HepG2 (cell line): ENCODE measurements at regions not wholly inside any gene's neighbourhood (a gene's known extent, or its start where the extent isn't known, plus 50 kb on each side); places are given as distances from the start of the nearest gene placed in this dataset.

Experiments
- ATAC-seq: fragments of 200-7000 bp; cut with Tn5 transposase; 3 replicates; pipeline ENCODE4 v1.9.1; 2020; ENCODE audit warnings: mild to moderate bottlenecking, moderate library complexity
- BruUV-seq: library from RNA; stranded (reverse); fragments of 400-500 nt; replicated peaks from 2 replicates; lab custom pipeline; 2021; lab: Mats Ljungman, UMichigan
- CTCF ChIA-PET: fragments of 300-600 bp; formaldehyde crosslinking; extraction: SDS; loops from one replicate; lab custom pipeline; 2021; ENCODE audit warnings: low total read pairs, inconsistent platforms, low intra/inter-chr PET ratio; lab: Yijun Ruan, JAX
- POLR2A ChIA-PET: fragments of 350-600 bp; sonication (Branson Sonifier 250); formaldehyde crosslinking; loops from one replicate; lab custom pipeline; 2020; ENCODE audit warnings: antibody characterized with exemption, inconsistent platforms; lab: Yijun Ruan, JAX
- DNase-seq: peaks from one replicate; pipeline ENCODE4 v3.0.0-alpha.2; 2015; ENCODE audit warnings: low spot score
- FAIRE-seq: peaks from 3 replicates; lab custom pipeline; 2011; peaks lifted over from hg19 to GRCh38; lab: Jason Lieb, UNC
- H2AFZ ChIP-seq: one replicate; pipeline ENCODE4 v1.6.1; 2011; ENCODE audit warnings: low read length, inconsistent platforms
- H3K27ac ChIP-seq: fragments of 300-600 bp; 3 replicates; pipeline ENCODE4 v1.8.0; 2011; ENCODE audit warnings: mixed run types, mild to moderate bottlenecking, mixed read lengths, low read length, inconsistent platforms; ENCODE audit not compliant: insufficient read depth; ENCODE audit errors: extremely low read length
- H3K27me3 ChIP-seq, 2 experiments: fragments of 200-600 bp in 1 of 2; 2 replicates in 1 of 2; 3 replicates in 1 of 2; pipeline versions ENCODE4 v1.6.0 to v1.8.0; 2011; ENCODE audit warnings: low read length in 2 of 2, mild to moderate bottlenecking in 2 of 2, moderate library complexity in 2 of 2, inconsistent platforms in 1 of 2; ENCODE audit not compliant: insufficient read depth in 2 of 2, control insufficient read depth in 1 of 2
- H3K36me3 ChIP-seq, 2 experiments: fragments of 200-600 bp in 1 of 2; replicated peaks in 1 of 2; 2 replicates in 1 of 2; 3 replicates in 1 of 2; pipeline versions ENCODE4 v1.5.1 to v1.8.0; 2011; ENCODE audit warnings: low read length in 2 of 2, inconsistent platforms in 1 of 2; ENCODE audit not compliant: insufficient read depth in 2 of 2, control insufficient read depth in 1 of 2
- H3K4me1 ChIP-seq: 2 replicates; pipeline ENCODE4 v1.5.1; 2012; ENCODE audit warnings: low read length, inconsistent platforms; ENCODE audit not compliant: insufficient read depth
- H3K4me2 ChIP-seq: 2 replicates; pipeline ENCODE4 v1.6.0; 2011; ENCODE audit warnings: low read depth, low read length, inconsistent platforms
- H3K4me3 ChIP-seq, 3 experiments: fragments of 200-600 bp in 1 of 3; sonication (generic), shearing (Covaris generic) in 1 of 3; replicated peaks in 1 of 3; 2 replicates each; pipeline ENCODE4 v1.5.1; 2011 to 2016; ENCODE audit warnings: low read length in 3 of 3, inconsistent platforms in 2 of 3, low read depth in 2 of 3, mild to moderate bottlenecking in 2 of 3, control low read depth in 1 of 3, mixed read lengths in 1 of 3; ENCODE audit not compliant: insufficient read depth in 1 of 3
- H3K79me2 ChIP-seq: one replicate; pipeline ENCODE4 v1.6.1; 2011; ENCODE audit warnings: low read length, inconsistent platforms; ENCODE audit not compliant: insufficient read depth
- H3K9ac ChIP-seq: 2 replicates; pipeline ENCODE4 v1.6.0; 2011; ENCODE audit warnings: mild to moderate bottlenecking, low read depth, low read length, inconsistent platforms; ENCODE audit not compliant: insufficient read depth
- H3K9me3 ChIP-seq: 2 replicates; pipeline ENCODE4 v1.5.1; 2012; ENCODE audit warnings: mild to moderate bottlenecking, low read length
- H4K20me1 ChIP-seq: 2 replicates; pipeline ENCODE4 v1.6.0; 2011; ENCODE audit warnings: inconsistent platforms, mild to moderate bottlenecking, low read length, moderate library complexity; ENCODE audit not compliant: insufficient read depth
- AGO1 ChIP-seq: fragments of 200-400 bp; formaldehyde crosslinking; IDR thresholded peaks from 2 replicates; pipeline ENCODE4 v1.6.1; 2017; ENCODE audit warnings: mild to moderate bottlenecking, low read depth, low read length, moderate library complexity; ENCODE audit not compliant: poor library complexity, severe bottlenecking
- AGO2 ChIP-seq: fragments of 200-400 bp; formaldehyde crosslinking; optimal IDR thresholded peaks from 2 replicates; pipeline ENCODE3; 2017; ENCODE audit warnings: mild to moderate bottlenecking, low read depth, low read length, moderate library complexity
- CBFB ChIP-seq: sonication (generic); formaldehyde crosslinking; IDR thresholded peaks from 2 replicates; pipeline ENCODE4 v1.4.0; 2020; ENCODE audit warnings: missing genetic modification reagents
- JDP2 ChIP-seq: sonication (generic); formaldehyde crosslinking; IDR thresholded peaks from 2 replicates; pipeline ENCODE4 v1.8.1; 2022; ENCODE audit warnings: missing genetic modification reagents, borderline replicate concordance
- LRRFIP1 ChIP-seq: sonication (generic); formaldehyde crosslinking; conservative IDR thresholded peaks from 2 replicates; pipeline ENCODE4 v1.4.0; 2020; ENCODE audit warnings: missing genetic modification reagents
- RARA ChIP-seq: IDR thresholded peaks from 2 replicates; pipeline ENCODE4 v1.6.1; 2016; ENCODE audit warnings: missing genetic modification reagents, missing compliant biosample characterization
- TARDBP ChIP-seq: sonication (generic); formaldehyde crosslinking; IDR thresholded peaks from 2 replicates; pipeline ENCODE4 v1.8.0; 2022; ENCODE audit warnings: mild to moderate bottlenecking, missing genetic modification reagents
- TGIF2 ChIP-seq: IDR thresholded peaks from 2 replicates; pipeline ENCODE4 v1.6.1; 2016; ENCODE audit warnings: control low read depth, missing compliant biosample characterization
- ZMYM4 ChIP-seq: sonication (generic); formaldehyde crosslinking; IDR thresholded peaks from 2 replicates; pipeline ENCODE4 v1.8.1; 2023; ENCODE audit warnings: mild to moderate bottlenecking, missing genetic modification reagents
- ZNF263 ChIP-seq: sonication (generic); formaldehyde crosslinking; IDR thresholded peaks from 2 replicates; pipeline ENCODE4 v1.4.0; 2020; ENCODE audit warnings: missing genetic modification reagents
- ZNF3 ChIP-seq: IDR thresholded peaks from 2 replicates; pipeline ENCODE4 v1.7.0; 2017; ENCODE audit warnings: inconsistent platforms
- ZNF644 ChIP-seq: IDR thresholded peaks from 2 replicates; pipeline ENCODE4 v1.6.1; 2016; ENCODE audit warnings: low read depth
- ZNF703 ChIP-seq: sonication (generic); formaldehyde crosslinking; IDR thresholded peaks from 2 replicates; pipeline ENCODE4 v1.5.1; 2020; ENCODE audit warnings: missing genetic modification reagents, mild to moderate bottlenecking, moderate library complexity, borderline replicate concordance
- ZSCAN29 ChIP-seq: sonication (generic); formaldehyde crosslinking; conservative IDR thresholded peaks from 2 replicates; pipeline ENCODE4 v1.4.0; 2020; ENCODE audit warnings: mild to moderate bottlenecking, missing genetic modification reagents
- WGBS: methylation state at CpG from one replicate; pipeline ENCODE4 v1.1.6; 2017; ENCODE audit warnings: low lambda C conversion rate; 5-methylcytosine and 5-hydroxymethylcytosine counted together
- in situ Hi-C: cut with HindIII; loops from 2 replicates; pipeline ENCODE4 v1.10.0; 2017; ENCODE audit warnings: low pct_unique_long_range_greater_than_20kb; ENCODE audit not compliant: extremely low pct_ligation_motif_present
- intact Hi-C: fragments of 100-400 bp; cut with micrococcal nuclease; formaldehyde crosslinking; loops from one replicate; pipeline ENCODE4 v1.10.0; 2022; ENCODE audit not compliant: unreplicated experiment
- TF ChIP-seq, protein P1 (sequence below), 2 experiments: sonication (generic) in 1 of 2; formaldehyde crosslinking in 1 of 2; IDR thresholded peaks; 2 replicates each; pipeline versions ENCODE4 v1.4.0 to v1.6.1; 2018 to 2020; ENCODE audit warnings: missing genetic modification reagents in 2 of 2, borderline replicate concordance in 1 of 2, low read depth in 1 of 2, mild to moderate bottlenecking in 1 of 2, missing biosample characterization in 1 of 2
- TF ChIP-seq, protein P2 (sequence below): sonication (generic); formaldehyde crosslinking; IDR thresholded peaks from 2 replicates; pipeline ENCODE4 v1.5.0; 2020; ENCODE audit warnings: missing genetic modification reagents

DNA sequence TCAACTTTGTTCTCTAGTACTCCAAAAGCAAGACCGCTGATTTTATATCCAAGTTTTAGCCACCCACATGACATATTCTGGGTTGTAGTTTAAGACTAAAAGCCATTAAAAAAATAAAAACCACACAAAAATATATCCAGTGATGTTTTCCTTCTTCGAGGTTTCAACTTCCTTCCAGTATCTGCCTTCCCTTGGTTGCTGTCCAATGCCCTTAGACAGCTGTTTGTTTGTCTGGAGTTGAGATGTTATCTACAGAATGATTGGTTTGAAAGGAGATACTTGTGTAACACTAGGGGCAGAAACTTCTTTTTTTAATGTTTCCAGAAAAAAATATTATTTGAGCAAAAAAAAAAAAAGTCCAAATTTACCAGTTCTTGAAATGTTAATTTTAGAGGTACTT lies 591.5 kb upstream of the PCDH9 start:
- Histone ChIP-seq H3K4me1 (no peaks in the 10 kb centered on the region), H3K4me2 (no peak overlapping the region), H3K36me3 (no peaks in the 10 kb centered on the region), H3K9ac (no peak overlapping the region), H3K4me3 (no peak overlapping the region), H4K20me1 (no peaks in the 10 kb centered on the region), H2AFZ (no peak overlapping the region), H3K9me3 (no peaks in the 10 kb centered on the region), H3K79me2 (no peaks in the 10 kb centered on the region), H3K27me3 (no peaks in the 10 kb centered on the region), H3K27ac (no peak overlapping the region)
- CTCF ChIA-PET, result no interaction called here
- in situ Hi-C loops (no loop called here), intact Hi-C loops (no loop called here)
- POLR2A ChIA-PET, result no interaction called here
- 22% methylated on average over 2 of the region's 2 CpGs for whole genome bisulfite sequencing
- FAIRE-seq (no peak), ATAC-seq (no peak), DNase-seq (no peak)
- BruUV-seq, result no TSS peak
- TF ChIP-seq ZNF263 (CRISPR knock-in tag), result no peak
- TF ChIP-seq TGIF2 (CRISPR knock-in tag), result no peak
- TF ChIP-seq LRRFIP1 (CRISPR knock-in tag), result no peak
- TF ChIP-seq RARA (CRISPR knock-in tag), result no peak
- no peak for TF ChIP-seq ZNF703 (CRISPR knock-in tag)

DNA sequence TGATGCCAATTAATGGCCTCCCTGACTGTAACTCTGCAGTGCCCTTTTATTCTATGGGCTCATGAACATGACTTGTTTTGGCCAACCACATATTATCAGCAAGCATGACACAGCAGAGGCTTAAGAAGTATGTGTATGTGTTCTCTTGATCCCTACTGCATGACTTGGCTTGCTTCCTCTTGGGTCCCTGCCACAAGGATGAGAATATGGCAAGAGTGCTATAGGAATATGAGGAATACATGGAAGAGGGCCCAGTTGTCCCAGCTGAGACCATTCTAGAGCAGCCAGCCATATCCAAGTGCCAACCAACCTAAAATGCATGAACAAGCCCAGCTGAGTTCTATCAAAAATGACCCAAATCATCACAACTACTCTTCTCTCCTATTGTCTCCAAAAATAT lies 576.7 kb upstream of the PCDH9 start:
- Histone ChIP-seq H3K4me2 (no peak overlapping the region), H3K27ac (no peak overlapping the region), H3K4me1 (no peaks in the 10 kb centered on the region), H3K9ac (no peak overlapping the region), H3K4me3 (no peak overlapping the region), H3K79me2 (no peaks in the 10 kb centered on the region), H2AFZ (no peak overlapping the region), H3K9me3 (no peaks in the 10 kb centered on the region), H3K27me3 (no peaks in the 10 kb centered on the region), H3K36me3 (no peaks in the 10 kb centered on the region), H4K20me1 (no peaks in the 10 kb centered on the region)
- in situ Hi-C loops (no loop called here), intact Hi-C loops (no loop called here)
- no TSS peak for BruUV-seq
- POLR2A ChIA-PET, result no interaction called here
- CTCF ChIA-PET, result no interaction called here
- ATAC-seq (no peak), FAIRE-seq (no peak), DNase-seq (no peak)
- TF ChIP-seq AGO2 (no peak), ZSCAN29 (CRISPR knock-in tag) (no peak), JDP2 (no peak), ZNF644 (CRISPR knock-in tag) (no peak), CBFB (CRISPR knock-in tag) (no peak), ZNF3 (CRISPR knock-in tag) (no peak), AGO1 (no peak), TARDBP (no peak), ZMYM4 (CRISPR knock-in tag) (no peak)
- TF ChIP-seq, protein P1, sequence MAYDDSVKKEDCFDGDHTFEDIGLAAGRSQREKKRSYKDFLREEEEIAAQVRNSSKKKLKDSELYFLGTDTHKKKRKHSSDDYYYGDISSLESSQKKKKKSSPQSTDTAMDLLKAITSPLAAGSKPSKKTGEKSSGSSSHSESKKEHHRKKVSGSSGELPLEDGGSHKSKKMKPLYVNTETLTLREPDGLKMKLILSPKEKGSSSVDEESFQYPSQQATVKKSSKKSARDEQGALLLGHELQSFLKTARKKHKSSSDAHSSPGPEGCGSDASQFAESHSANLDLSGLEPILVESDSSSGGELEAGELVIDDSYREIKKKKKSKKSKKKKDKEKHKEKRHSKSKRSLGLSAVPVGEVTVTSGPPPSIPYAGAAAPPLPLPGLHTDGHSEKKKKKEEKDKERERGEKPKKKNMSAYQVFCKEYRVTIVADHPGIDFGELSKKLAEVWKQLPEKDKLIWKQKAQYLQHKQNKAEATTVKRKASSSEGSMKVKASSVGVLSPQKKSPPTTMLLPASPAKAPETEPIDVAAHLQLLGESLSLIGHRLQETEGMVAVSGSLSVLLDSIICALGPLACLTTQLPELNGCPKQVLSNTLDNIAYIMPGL (CRISPR knock-in tag; IDR thresholded peaks at IDR 0.05; ENCODE audit: borderline replicate concordance in 1 of 2, low read depth in 1 of 2), result no peak
- TF ChIP-seq, protein P2, sequence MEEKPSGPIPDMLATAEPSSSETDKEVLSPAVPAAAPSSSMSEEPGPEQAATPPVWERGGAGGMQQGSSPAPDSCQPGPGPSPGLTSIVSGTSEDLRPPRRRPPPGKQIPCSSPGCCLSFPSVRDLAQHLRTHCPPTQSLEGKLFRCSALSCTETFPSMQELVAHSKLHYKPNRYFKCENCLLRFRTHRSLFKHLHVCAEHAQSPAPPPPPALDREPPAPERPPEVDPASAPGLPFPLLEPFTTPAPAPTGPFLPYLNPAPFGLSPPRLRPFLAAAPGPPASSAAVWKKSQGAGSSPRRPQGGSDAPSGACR (CRISPR knock-in tag), result no peak
